ENCODE measurements at regions not wholly inside any gene's neighbourhood (a gene's known extent, or its start where the extent isn't known, plus 50 kb on each side); places are given as distances from the start of the nearest gene placed in this dataset.

- no peak for TF ChIP-seq CTCF (conservative IDR thresholded peaks at IDR 0.05; ENCODE audit: low read depth in 2 of 2)
These were observed 212.8 kb downstream of the SPANXN3 start (continued) for GRCh38 chrX:143304518-143304917.

- Histone ChIP-seq H3K36me3 (ENCODE audit: insufficient read depth) (no peaks in the 10 kb centered on the region), H3K79me2 (replicated peaks; ENCODE audit: insufficient read depth) (no peaks in the 10 kb centered on the region), H3K27ac (ENCODE audit: low read depth) (no peak overlapping the region), H3K4me3 (no peak overlapping the region), H3K4me1 (ENCODE audit: insufficient read depth) (no peaks in the 10 kb centered on the region), H2AFZ (no peak overlapping the region), H3K4me2 (no peak overlapping the region), H3F3A (replicated peaks; ENCODE audit: low read depth) (no peaks in the 10 kb centered on the region), H3K9me2 (ENCODE audit: insufficient read depth) (no peaks in the 10 kb centered on the region), H3K27me3 (ENCODE audit: insufficient read depth) (no peaks in the 10 kb centered on the region), H4K20me1 (replicated peaks; ENCODE audit: insufficient read depth) (no peaks in the 10 kb centered on the region)
- ATAC-seq (no peak), DNase-seq (ENCODE audit: low spot score) (no peak)
- no peaks in the 10 kb centered on the region; the same call in 2 of the 3 replicates for H3K36me3 Mint-ChIP-seq (ENCODE audit: low read depth)
- peaks cover 5% of the 10 kb centered on the region for H3K4me1 Mint-ChIP-seq
- no peaks in the 10 kb centered on the region; the same call in 2 of the 3 replicates for H3K9me3 Mint-ChIP-seq
- no peak overlapping the region for H3K27ac Mint-ChIP-seq
- no peak overlapping the region for H3K4me3 Mint-ChIP-seq
- H3K27me3 Mint-ChIP-seq (ENCODE audit: insufficient read depth, low read depth, poor library complexity): peaks cover 2% of the 10 kb centered on the region
- no peak for TF ChIP-seq REST (IDR thresholded peaks at IDR 0.05; ENCODE audit: unreplicated experiment)
- no peak for TF ChIP-seq ZNF462 (CRISPR knock-in tag; IDR thresholded peaks at IDR 0.05)
- no peak for TF ChIP-seq NANOG (IDR thresholded peaks at IDR 0.05; ENCODE audit: borderline replicate concordance)
- no peak for TF ChIP-seq EZH2 (IDR thresholded peaks at IDR 0.05; ENCODE audit: low read depth, unreplicated experiment)
- no peak for TF ChIP-seq ZNF114 (CRISPR knock-in tag; IDR thresholded peaks at IDR 0.05)
- no peak for TF ChIP-seq POLR2AphosphoS5 (IDR thresholded peaks at IDR 0.05; ENCODE audit: low read depth)
- no peak for TF ChIP-seq ETS1 (IDR thresholded peaks at IDR 0.05)
- TF ChIP-seq EZH2phosphoT487 (IDR thresholded peaks at IDR 0.05; ENCODE audit: unreplicated experiment): no peak
- no peak for TF ChIP-seq JUNB (IDR thresholded peaks at IDR 0.05; ENCODE audit: unreplicated experiment)
- TF ChIP-seq CTCF (conservative IDR thresholded peaks at IDR 0.05; ENCODE audit: low read depth in 2 of 2): no peak
- no peak for TF ChIP-seq ZNF331 (CRISPR knock-in tag; IDR thresholded peaks at IDR 0.05; ENCODE audit: low read depth)
These were observed 213.2 kb downstream of the SPANXN3 start for GRCh38 chrX:143304025-143304424.

Measured in GM23338 (cell line).